ENCODE measurements at regions not wholly inside any gene's neighbourhood (a gene's known extent, or its start where the extent isn't known, plus 50 kb on each side); places are given as distances from the start of the nearest gene placed in this dataset.
A peak's percentile ranks its signal among the peaks of the same experiment; 100 is the strongest.

DNA sequence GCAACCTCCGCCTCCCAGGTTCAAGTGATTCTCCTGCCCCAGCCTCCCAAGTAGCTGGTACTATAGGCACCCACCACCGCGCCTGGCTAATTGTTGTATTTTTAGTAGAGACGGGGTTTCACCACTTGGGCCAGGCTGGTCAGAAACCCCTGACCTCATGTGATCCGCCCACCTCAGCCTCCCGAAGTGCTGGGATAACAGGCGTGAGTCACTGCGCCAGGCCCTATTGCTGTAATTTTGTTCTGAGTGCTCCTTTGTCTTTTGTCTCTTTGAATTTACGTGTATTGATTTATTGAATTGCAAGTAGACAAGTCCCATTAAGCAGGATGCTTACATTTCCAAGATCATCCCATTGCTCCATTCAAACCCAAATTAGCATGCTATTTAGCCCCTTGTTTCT, 186.7 kb downstream of the MSX2 start:
- H3K27ac ChIP-seq = no peak overlapping the region
- no peak for DNase-seq
- H3K9me2 ChIP-seq (ENCODE audit: insufficient read depth) = no peaks in the 10 kb centered on the region
- H3K36me3 ChIP-seq (ENCODE audit: low read depth) = no peaks in the 10 kb centered on the region
- no peak overlapping the region for H3K4me2 ChIP-seq (ENCODE audit: unreplicated experiment)
- H3K79me2 ChIP-seq (ENCODE audit: insufficient read depth) = no peaks in the 10 kb centered on the region
- no peak overlapping the region for H2AFZ ChIP-seq
- WGBS, 2 experiments (ENCODE audit: low coverage in 1 of 2, low lambda C conversion rate in 2 of 2, missing lambda C conversion rate in 2 of 2) = 76 to 81% methylated on average over 8 to 9 of the region's 9 CpGs
- no peak overlapping the region for H3K4me3 ChIP-seq
- peaks cover 22% of the 10 kb centered on the region; the same call in 1 of the 2 replicates for H3K27me3 ChIP-seq (replicated peaks; ENCODE audit: insufficient read depth)
- in situ Hi-C loops (cut with MboI) = no loop called here
- no peaks in the 10 kb centered on the region for H3K4me1 ChIP-seq (ENCODE audit: insufficient read depth)
- no peak overlapping the region for H3K9ac ChIP-seq
- no peaks in the 10 kb centered on the region for H4K20me1 ChIP-seq (ENCODE audit: insufficient read depth)
- no peaks in the 10 kb centered on the region for H3F3A ChIP-seq (ENCODE audit: insufficient read depth)
- H3K9me3 ChIP-seq (ENCODE audit: low read depth) = no peaks in the 10 kb centered on the region
- no peak for TF ChIP-seq EZH2 (IDR thresholded peaks at IDR 0.05; ENCODE audit: insufficient read depth, poor library complexity, severe bottlenecking)
- no peak for TF ChIP-seq EZH2phosphoT487 (IDR thresholded peaks at IDR 0.05; ENCODE audit: insufficient read depth, low read depth)

DNA sequence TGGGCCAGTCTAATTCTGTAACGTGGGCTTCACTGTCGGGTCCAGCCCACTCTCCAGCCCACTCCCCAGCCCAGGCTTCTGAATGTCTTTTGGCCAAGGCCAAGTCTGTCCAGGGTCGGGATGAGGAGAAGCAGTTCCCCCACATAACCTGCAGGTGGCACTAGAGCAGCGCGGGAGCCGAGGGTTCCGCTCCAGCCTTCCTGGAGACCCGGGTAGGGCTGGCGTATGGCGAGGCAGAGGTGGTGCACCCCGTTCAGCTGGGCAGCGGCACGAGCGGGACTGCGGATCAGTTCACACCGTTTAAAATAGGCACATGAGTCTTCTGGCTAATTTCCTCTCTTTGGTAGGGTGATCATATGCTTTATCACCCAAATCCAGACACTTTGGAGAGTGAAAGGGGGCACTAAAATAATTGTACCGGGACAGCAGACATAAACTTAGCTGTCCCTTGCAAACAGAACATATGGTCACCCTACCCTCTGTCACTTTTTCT, 185.9 kb downstream of the MSX2 start:
- Histone ChIP-seq H3K9ac (no peak overlapping the region), H3K4me3 (peak overlapping the region; percentile 42), H2AFZ (peak overlapping the region; percentile 51; the same call in 1 of the 2 replicates), H3K36me3 (ENCODE audit: low read depth) (no peaks in the 10 kb centered on the region), H3K27ac (no peak overlapping the region), H3K9me2 (ENCODE audit: insufficient read depth) (no peaks in the 10 kb centered on the region), H3K79me2 (ENCODE audit: insufficient read depth) (no peaks in the 10 kb centered on the region), H3K27me3 (replicated peaks; ENCODE audit: insufficient read depth) (peaks cover 22% of the 10 kb centered on the region; the same call in 1 of the 2 replicates), H3K4me1 (ENCODE audit: insufficient read depth) (no peaks in the 10 kb centered on the region), H3K4me2 (ENCODE audit: unreplicated experiment) (peak overlapping the region; percentile 65), H3K9me3 (ENCODE audit: low read depth) (no peaks in the 10 kb centered on the region), H4K20me1 (ENCODE audit: insufficient read depth) (no peaks in the 10 kb centered on the region), H3F3A (ENCODE audit: insufficient read depth) (no peaks in the 10 kb centered on the region)
- TF ChIP-seq EZH2phosphoT487 (IDR thresholded peaks at IDR 0.05; ENCODE audit: insufficient read depth, low read depth) = no peak
- TF ChIP-seq EZH2 (IDR thresholded peaks at IDR 0.05; ENCODE audit: insufficient read depth, poor library complexity, severe bottlenecking) = no peak
- WGBS, 2 experiments (ENCODE audit: low coverage in 1 of 2, low lambda C conversion rate in 2 of 2, missing lambda C conversion rate in 2 of 2) = 2% methylated on average over 17 of the region's 17 CpGs
- DNase-seq = peak; percentile 62
- in situ Hi-C loops (cut with MboI) = no loop called here

DNA sequence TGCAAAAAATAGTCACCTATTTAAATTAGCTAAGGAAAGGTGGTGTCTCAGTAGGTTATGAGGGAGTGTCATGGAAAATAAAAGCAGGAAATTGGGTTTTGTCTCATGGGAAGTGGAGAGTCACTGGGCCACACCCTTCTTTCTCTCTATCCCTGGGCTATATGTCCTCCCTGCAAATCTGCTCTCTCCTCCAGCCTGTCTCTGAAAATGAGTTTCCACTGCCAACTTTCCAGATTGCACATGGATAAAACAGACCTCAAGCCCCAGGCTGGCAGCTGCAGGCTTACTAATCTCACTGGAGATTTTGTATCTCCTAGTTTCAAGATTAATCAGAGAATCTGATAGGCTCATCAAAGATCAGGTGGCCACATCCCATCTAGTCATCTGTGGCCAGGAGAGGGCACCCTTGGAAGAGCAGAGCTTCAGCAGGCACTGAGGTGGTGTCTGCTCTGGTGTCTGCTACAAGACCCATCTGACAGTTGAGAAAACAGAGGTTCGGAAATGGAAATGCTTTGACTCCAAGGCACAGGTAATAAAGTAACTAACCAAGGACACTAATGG, 178.9 kb downstream of the MSX2 start:
- 54 to 58% methylated on average over 1 of the region's 1 CpG for WGBS, 2 experiments (ENCODE audit: low coverage in 1 of 2, low lambda C conversion rate in 2 of 2, missing lambda C conversion rate in 2 of 2)
- TF ChIP-seq EZH2 (IDR thresholded peaks at IDR 0.05; ENCODE audit: insufficient read depth, poor library complexity, severe bottlenecking) (no peak), EZH2phosphoT487 (IDR thresholded peaks at IDR 0.05; ENCODE audit: insufficient read depth, low read depth) (no peak)
- no peak overlapping the region for H3K4me2 ChIP-seq (ENCODE audit: unreplicated experiment)
- no peaks in the 10 kb centered on the region for H3K9me2 ChIP-seq (ENCODE audit: insufficient read depth)
- H3K4me1 ChIP-seq (ENCODE audit: insufficient read depth) = no peaks in the 10 kb centered on the region
- H3K27ac ChIP-seq = no peak overlapping the region
- H3K27me3 ChIP-seq (replicated peaks; ENCODE audit: insufficient read depth) = peaks cover 14% of the 10 kb centered on the region; the same call in 1 of the 2 replicates
- H3F3A ChIP-seq (ENCODE audit: insufficient read depth) = no peaks in the 10 kb centered on the region
- no peak for DNase-seq
- no peaks in the 10 kb centered on the region for H3K79me2 ChIP-seq (ENCODE audit: insufficient read depth)
- H3K9ac ChIP-seq = no peak overlapping the region
- H2AFZ ChIP-seq = no peak overlapping the region
- H4K20me1 ChIP-seq (ENCODE audit: insufficient read depth) = no peaks in the 10 kb centered on the region
- no peaks in the 10 kb centered on the region for H3K9me3 ChIP-seq (ENCODE audit: low read depth)
- no peak overlapping the region for H3K4me3 ChIP-seq
- no peaks in the 10 kb centered on the region for H3K36me3 ChIP-seq (ENCODE audit: low read depth)
- in situ Hi-C loops (cut with MboI) = no loop called here

DNA sequence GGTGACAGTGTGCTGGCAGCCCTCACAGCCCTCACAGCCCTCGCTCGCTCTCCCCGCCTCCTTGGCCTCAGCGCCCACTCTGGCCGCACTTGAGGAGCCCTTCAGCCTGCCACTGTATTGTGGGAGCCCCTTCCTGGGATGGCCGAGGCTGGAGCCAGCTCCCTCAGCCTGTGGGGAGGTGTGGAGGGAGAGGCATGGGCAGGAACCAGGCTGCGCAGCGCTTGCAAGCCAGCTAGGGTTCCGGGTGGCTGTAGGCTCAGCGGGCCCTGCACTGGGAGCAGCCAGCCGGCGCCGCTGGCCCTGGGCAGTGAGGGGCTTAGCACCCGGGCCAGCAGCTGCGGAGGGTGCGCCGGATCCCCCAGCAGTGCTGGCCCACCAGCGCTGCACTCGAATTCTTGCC, 177.0 kb downstream of the MSX2 start:
- WGBS, 2 experiments (ENCODE audit: low coverage in 1 of 2, low lambda C conversion rate in 2 of 2, missing lambda C conversion rate in 2 of 2) = 72% methylated on average over 15 to 19 of the region's 19 CpGs
- no peak overlapping the region for H2AFZ ChIP-seq
- no peak overlapping the region for H3K9ac ChIP-seq
- no peaks in the 10 kb centered on the region for H3K9me3 ChIP-seq (ENCODE audit: low read depth)
- no peak for DNase-seq
- H3K27ac ChIP-seq = no peak overlapping the region
- H3K36me3 ChIP-seq (ENCODE audit: low read depth) = no peaks in the 10 kb centered on the region
- H3K4me2 ChIP-seq (ENCODE audit: unreplicated experiment) = no peak overlapping the region
- TF ChIP-seq EZH2phosphoT487 (IDR thresholded peaks at IDR 0.05; ENCODE audit: insufficient read depth, low read depth) (no peak), EZH2 (IDR thresholded peaks at IDR 0.05; ENCODE audit: insufficient read depth, poor library complexity, severe bottlenecking) (no peak)
- no peaks in the 10 kb centered on the region for H4K20me1 ChIP-seq (ENCODE audit: insufficient read depth)
- H3K4me3 ChIP-seq = no peak overlapping the region
- H3K4me1 ChIP-seq (ENCODE audit: insufficient read depth) = no peaks in the 10 kb centered on the region
- no peaks in the 10 kb centered on the region for H3K79me2 ChIP-seq (ENCODE audit: insufficient read depth)
- in situ Hi-C loops (cut with MboI) = no loop called here
- no peaks in the 10 kb centered on the region for H3F3A ChIP-seq (ENCODE audit: insufficient read depth)
- no peaks in the 10 kb centered on the region for H3K9me2 ChIP-seq (ENCODE audit: insufficient read depth)
- 0 out of 2 replicates have a peak, but pooled peaks cover under 1% of the 10 kb centered on the region for H3K27me3 ChIP-seq (replicated peaks; ENCODE audit: insufficient read depth)
